Naive B cell (primary cell): ENCODE measurements at regions not wholly inside any gene's neighbourhood (a gene's known extent, or its start where the extent isn't known, plus 50 kb on each side); places are given as distances from the start of the nearest gene placed in this dataset.
"Not testable (repeated sequence)": the region's sequence is repeated elsewhere in the genome, so short reads cannot be mapped to it uniquely, and the experiment has no call there.

Source experiments
- ATAC-seq, 2 donors: fragments of 150-1000 bp; cut with Tn5 transposase; 2 replicates each; pipeline ENCODE4 v1.10.0; 2021; ENCODE audit warnings: low read depth in 2 of 2, mild to moderate bottlenecking in 2 of 2, moderate library complexity in 2 of 2
- DNase-seq: peaks from one replicate; pipeline ENCODE4 v3.0.0; 2022
- H3K27ac Mint-ChIP-seq, 6 donors: one replicate each; pipeline ENCODE4 v1.8.0; 2020 to 2022; ENCODE audit warnings: mild to moderate bottlenecking in 6 of 6, mixed read lengths in 6 of 6, moderate library complexity in 5 of 6, inconsistent platforms in 2 of 6
- H3K27me3 Mint-ChIP-seq, 3 donors: one replicate each; pipeline ENCODE4 v1.8.0; 2021 to 2022; ENCODE audit warnings: mixed read lengths in 3 of 3, mild to moderate bottlenecking in 1 of 3
- H3K36me3 Mint-ChIP-seq, 2 donors: one replicate each; pipeline ENCODE4 v1.8.0; 2020 to 2022; ENCODE audit warnings: mixed read lengths in 2 of 2, inconsistent platforms in 1 of 2, mild to moderate bottlenecking in 1 of 2
- H3K4me1 Mint-ChIP-seq, 3 donors: one replicate each; pipeline ENCODE4 v1.8.0; 2020 to 2022; ENCODE audit warnings: mixed read lengths in 3 of 3, inconsistent platforms in 1 of 3, mild to moderate bottlenecking in 1 of 3, moderate library complexity in 1 of 3
- H3K4me3 Mint-ChIP-seq, 8 donors: one replicate each; pipeline ENCODE4 v1.8.0; 2020 to 2022; ENCODE audit warnings: mild to moderate bottlenecking in 8 of 8, mixed read lengths in 8 of 8, moderate library complexity in 8 of 8, inconsistent platforms in 2 of 8
- H3K9me3 Mint-ChIP-seq, 7 donors: one replicate each; pipeline ENCODE4 v1.8.0; 2020 to 2022; ENCODE audit warnings: mixed read lengths in 7 of 7, mild to moderate bottlenecking in 5 of 7, inconsistent platforms in 2 of 7, moderate library complexity in 1 of 7

- ATAC-seq (no peak), DNase-seq (no peak)
- Mint-ChIP-seq H3K9me3 (peaks cover 0 to 13% (median 3%) of the 10 kb centered on the region in 7 donors), H3K4me3 (no peak overlapping the region), H3K36me3 (peaks cover 4 to 7% of the 10 kb centered on the region in 2 donors), H3K27ac (no peak overlapping the region), H3K27me3 (peaks cover 25 to 40% (median 29%) of the 10 kb centered on the region in 3 donors), H3K4me1 (peaks cover 14 to 21% (median 16%) of the 10 kb centered on the region in 3 donors)
Measured at GRCh38 chr10:47161465-47161864, 138.5 kb upstream of the GDF10 start.

DNA sequence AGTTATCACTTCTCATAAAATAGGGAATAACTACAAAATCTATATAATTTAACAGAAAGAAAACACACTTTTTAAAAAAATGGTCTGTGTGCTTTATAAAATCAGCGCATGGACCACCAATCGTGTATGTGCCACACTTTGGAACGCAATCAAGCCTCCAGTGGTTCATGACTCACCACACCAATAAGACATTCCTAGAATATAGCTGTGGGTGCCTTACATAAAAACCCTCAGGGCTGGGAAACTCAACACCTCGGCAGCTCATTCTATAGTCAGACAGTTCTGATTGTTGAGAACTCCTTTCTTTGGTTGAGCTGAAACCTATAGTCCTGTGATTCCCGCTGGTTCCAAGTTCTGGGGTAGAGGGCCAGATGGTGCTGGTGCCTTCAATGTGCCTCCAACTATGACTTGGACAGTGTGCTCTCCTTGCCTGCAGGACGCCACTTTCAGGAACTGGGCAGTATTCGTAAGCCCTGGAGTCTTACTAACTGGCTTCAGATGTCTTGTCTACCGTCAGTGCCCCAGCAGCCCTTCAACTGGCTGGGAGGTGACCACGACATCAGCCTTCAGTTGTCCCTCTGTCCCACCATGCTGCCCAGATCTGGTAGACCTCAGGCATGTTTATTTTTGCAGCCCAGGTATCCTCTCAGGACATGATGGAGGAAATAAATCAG lies 135.7 kb upstream of the GDF10 start:
- peaks cover 0 to 4% of the 10 kb centered on the region in 2 donors for H3K36me3 Mint-ChIP-seq
- H3K4me3 Mint-ChIP-seq: peak overlapping the region in 5 of 8 donors; percentile 15 to 82 (median 82)
- no peak for DNase-seq
- peak overlapping the region in 1 of 6 donors; percentile 47 for H3K27ac Mint-ChIP-seq
- peaks cover 16 to 23% (median 16%) of the 10 kb centered on the region in 3 donors for H3K4me1 Mint-ChIP-seq
- ATAC-seq: no peak
- peaks cover 16 to 18% (median 17%) of the 10 kb centered on the region in 3 donors for H3K27me3 Mint-ChIP-seq
- H3K9me3 Mint-ChIP-seq: peaks cover 0 to 10% (median 6%) of the 10 kb centered on the region in 7 donors

GRCh38 chr10:47164800-47165128 lies 135.2 kb upstream of the GDF10 start:
- DNase-seq: no peak
- peak overlapping the region in 1 of 6 donors; percentile 47 for H3K27ac Mint-ChIP-seq
- peak overlapping the region in 7 of 8 donors; percentile 82 to 94 (median 86) for H3K4me3 Mint-ChIP-seq
- H3K36me3 Mint-ChIP-seq: peaks cover 0 to 4% of the 10 kb centered on the region in 2 donors
- H3K9me3 Mint-ChIP-seq: peaks cover 0 to 13% (median 6%) of the 10 kb centered on the region in 7 donors
- H3K27me3 Mint-ChIP-seq: peaks cover 16 to 18% (median 17%) of the 10 kb centered on the region in 3 donors
- H3K4me1 Mint-ChIP-seq: peaks cover 16 to 23% (median 16%) of the 10 kb centered on the region in 3 donors
- ATAC-seq: no peak

- ATAC-seq: peak; percentile 13 to 37
Measured at GRCh38 chr10:47165168-47165710, 134.8 kb upstream of the GDF10 start.

GRCh38 chr10:47165711-47166404 lies 134.1 kb upstream of the GDF10 start:
- peaks cover 0 to 23% (median 6%) of the 10 kb centered on the region in 7 donors for H3K9me3 Mint-ChIP-seq
- peaks cover 13 to 15% (median 14%) of the 10 kb centered on the region in 3 donors for H3K27me3 Mint-ChIP-seq
- ATAC-seq: peak; percentile 81 to 86
- DNase-seq: peak; percentile 26
- H3K4me3 Mint-ChIP-seq: peak overlapping the region; percentile 82 to 94 (median 90)
- H3K36me3 Mint-ChIP-seq: peaks cover 0 to 4% of the 10 kb centered on the region in 2 donors
- H3K4me1 Mint-ChIP-seq: peaks cover 16 to 23% (median 16%) of the 10 kb centered on the region in 3 donors
- peak overlapping the region; percentile 27 to 97 (median 89) for H3K27ac Mint-ChIP-seq

More at GRCh38 chr10:47165168-47165710, 134.8 kb upstream of the GDF10 start:
- Mint-ChIP-seq H3K4me3 (peak overlapping the region; percentile 82 to 94 (median 90)), H3K36me3 (peaks cover 0 to 4% of the 10 kb centered on the region in 2 donors), H3K27ac (peak overlapping the region in 5 of 6 donors; percentile 65 to 97 (median 89)), H3K9me3 (peaks cover 0 to 17% (median 6%) of the 10 kb centered on the region in 7 donors), H3K4me1 (peaks cover 16 to 23% (median 16%) of the 10 kb centered on the region in 3 donors), H3K27me3 (peaks cover 16 to 18% (median 17%) of the 10 kb centered on the region in 3 donors)
- no peak for DNase-seq

- peak in 1 of 2 donors; percentile 6 for ATAC-seq
- DNase-seq: no peak
- Mint-ChIP-seq H3K9me3 (peaks cover 0 to 25% (median 7%) of the 10 kb centered on the region in 7 donors), H3K4me1 (peaks cover 16 to 23% (median 16%) of the 10 kb centered on the region in 3 donors), H3K4me3 (peak overlapping the region in 7 of 8 donors; percentile 55 to 94 (median 89)), H3K27me3 (peaks cover 7 to 10% (median 9%) of the 10 kb centered on the region in 3 donors), H3K27ac (peak overlapping the region in 1 of 6 donors; percentile 81), H3K36me3 (no peaks in the 10 kb centered on the region)
Measured at GRCh38 chr10:47166405-47166777, 133.6 kb upstream of the GDF10 start.

GRCh38 chr10:47166808-47167581 lies 133.0 kb upstream of the GDF10 start:
- not testable (repeated sequence) for ATAC-seq, DNase-seq, H3K27me3 Mint-ChIP-seq, H3K36me3 Mint-ChIP-seq
- Mint-ChIP-seq H3K9me3 (peaks cover 0 to 25% (median 7%) of the 10 kb centered on the region in 7 donors), H3K27ac (peak overlapping the region in 3 of 6 donors; percentile 16 to 81 (median 47)), H3K4me3 (peak overlapping the region in 5 of 8 donors; percentile 51 to 94 (median 82)), H3K4me1 (peaks cover 16 to 23% (median 16%) of the 10 kb centered on the region in 3 donors)

GRCh38 chr10:47167591-47167990 lies 132.4 kb upstream of the GDF10 start:
- Mint-ChIP-seq H3K9me3 (peaks cover 0 to 25% (median 7%) of the 10 kb centered on the region in 7 donors), H3K27me3 (peaks cover 0 to 5% (median 0%) of the 10 kb centered on the region in 3 donors), H3K27ac (peak overlapping the region in 2 of 6 donors; percentile 47 to 76), H3K4me3 (peak overlapping the region in 3 of 8 donors; percentile 2 to 58 (median 51)), H3K4me1 (peaks cover 16 to 23% (median 16%) of the 10 kb centered on the region in 3 donors), H3K36me3 (no peaks in the 10 kb centered on the region)
- DNase-seq (no peak), ATAC-seq (no peak)

- peaks cover 0 to 25% (median 7%) of the 10 kb centered on the region in 7 donors for H3K9me3 Mint-ChIP-seq
- no peak for DNase-seq
- no peak for ATAC-seq
- peaks cover 16 to 21% (median 16%) of the 10 kb centered on the region in 3 donors for H3K4me1 Mint-ChIP-seq
- no peak overlapping the region for H3K4me3 Mint-ChIP-seq
- H3K36me3 Mint-ChIP-seq: no peaks in the 10 kb centered on the region
- H3K27ac Mint-ChIP-seq: no peak overlapping the region
- H3K27me3 Mint-ChIP-seq: peaks cover 0 to 8% (median 5%) of the 10 kb centered on the region in 3 donors
Measured at GRCh38 chr10:47169581-47169980, 130.4 kb upstream of the GDF10 start.

DNA sequence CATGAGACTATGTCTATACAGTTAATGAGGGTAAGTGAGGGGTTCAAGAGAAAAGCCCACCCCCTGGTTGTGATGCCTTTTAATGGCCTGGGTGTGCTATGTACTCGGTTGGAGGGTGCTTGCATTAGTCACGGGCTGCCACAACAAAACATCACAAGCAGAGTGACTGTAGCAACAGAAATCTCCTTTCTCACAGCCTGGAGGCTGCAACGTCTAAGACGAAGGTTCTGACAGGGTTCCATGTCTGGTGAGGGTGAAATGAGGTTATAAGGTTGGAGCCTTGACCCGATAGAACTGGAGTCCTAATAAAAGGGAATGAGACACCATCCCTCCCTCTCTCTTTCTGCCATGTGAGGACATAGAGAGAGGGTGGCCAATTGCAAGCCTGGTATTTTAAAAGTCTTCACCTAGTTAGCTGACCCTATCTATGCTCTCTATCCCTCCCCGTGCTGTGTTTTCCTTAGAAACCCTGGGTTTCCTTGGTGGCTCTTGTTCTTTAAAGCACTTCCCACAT lies 126.0 kb upstream of the GDF10 start:
- Mint-ChIP-seq H3K36me3 (no peaks in the 10 kb centered on the region), H3K27me3 (peaks cover 4 to 16% (median 5%) of the 10 kb centered on the region in 3 donors), H3K4me1 (no peaks in the 10 kb centered on the region), H3K9me3 (peaks cover 0 to 15% (median 5%) of the 10 kb centered on the region in 7 donors), H3K4me3 (no peak overlapping the region), H3K27ac (peak overlapping the region in 1 of 6 donors; percentile 27)
- no peak for ATAC-seq
- DNase-seq: no peak

- Mint-ChIP-seq H3K27me3 (peaks cover 4 to 16% (median 5%) of the 10 kb centered on the region in 3 donors), H3K27ac (no peak overlapping the region), H3K4me1 (no peaks in the 10 kb centered on the region), H3K36me3 (no peaks in the 10 kb centered on the region), H3K4me3 (no peak overlapping the region), H3K9me3 (peaks cover 0 to 6% (median 0%) of the 10 kb centered on the region in 7 donors)
- ATAC-seq: no peak
- DNase-seq: no peak
Measured at GRCh38 chr10:47175181-47176123, 124.5 kb upstream of the GDF10 start.
